GM21447 (cell line): ENCODE measurements at regions not wholly inside any gene's neighbourhood (a gene's known extent, or its start where the extent isn't known, plus 50 kb on each side); places are given as distances from the start of the nearest gene placed in this dataset.

Source experiments
- ATAC-seq: cut with Tn5 transposase; IDR thresholded peaks from one replicate; pipeline ENCODE4 v1.9.1; 2021; ENCODE audit not compliant: unreplicated experiment

DNA sequence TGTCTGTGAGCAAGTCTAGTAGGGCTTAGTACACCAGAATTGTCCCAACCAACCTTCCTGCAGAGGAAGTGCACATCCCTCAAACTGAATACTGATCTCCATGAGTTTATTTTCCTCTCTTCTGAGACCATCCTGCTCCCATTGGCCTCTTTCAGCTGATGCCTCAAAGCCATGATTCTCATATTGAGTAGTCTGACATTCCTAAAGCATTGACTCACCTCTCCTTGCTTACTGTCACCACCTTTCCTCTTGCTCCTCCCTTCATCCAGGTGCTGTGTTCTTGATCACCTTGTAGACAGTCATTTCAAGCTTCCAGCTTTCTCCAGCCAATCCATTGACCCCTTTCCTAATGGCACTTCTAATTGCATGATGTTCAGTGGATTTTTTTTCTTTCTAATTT, 583.7 kb upstream of the USP15 start:
- ATAC-seq = no peak

DNA sequence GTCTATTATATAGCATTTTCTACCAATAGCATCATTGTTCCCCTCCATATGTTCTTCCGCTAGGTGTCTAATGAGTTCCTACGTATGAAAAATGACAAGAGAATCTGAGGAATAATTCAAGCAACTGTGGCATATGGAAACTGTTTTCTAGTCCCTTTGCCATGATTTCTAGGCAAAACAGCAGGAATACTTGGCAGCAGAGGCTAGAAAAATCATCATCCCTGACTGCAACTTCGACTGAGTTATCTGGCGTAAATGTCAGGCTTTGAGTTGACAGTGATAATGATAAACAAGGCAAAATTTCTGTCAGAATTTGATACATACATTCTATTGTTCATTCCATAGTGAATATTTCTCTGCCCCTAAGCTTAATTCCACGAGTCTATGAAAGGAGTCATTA, 572.8 kb upstream of the USP15 start:
- no peak for ATAC-seq

DNA sequence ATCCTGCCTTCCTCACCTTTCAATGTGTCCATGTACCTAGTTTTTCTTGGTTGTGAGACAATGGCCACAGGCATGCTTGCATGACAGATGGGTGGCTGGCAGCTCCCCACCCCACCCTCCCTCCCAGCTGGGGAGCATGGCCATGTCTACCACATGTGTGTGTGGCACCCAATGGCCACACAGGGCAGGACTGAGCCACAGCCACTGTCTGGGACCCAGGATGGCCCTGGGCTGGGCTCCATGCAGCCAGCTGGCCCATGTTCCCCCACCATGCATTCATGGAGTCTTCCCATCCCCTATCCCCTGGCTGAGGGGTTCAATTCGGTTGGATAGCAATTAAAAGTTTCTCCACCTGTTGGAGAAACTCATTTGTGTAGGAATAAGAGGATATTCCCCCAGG, 566.0 kb upstream of the USP15 start:
- no peak for ATAC-seq

DNA sequence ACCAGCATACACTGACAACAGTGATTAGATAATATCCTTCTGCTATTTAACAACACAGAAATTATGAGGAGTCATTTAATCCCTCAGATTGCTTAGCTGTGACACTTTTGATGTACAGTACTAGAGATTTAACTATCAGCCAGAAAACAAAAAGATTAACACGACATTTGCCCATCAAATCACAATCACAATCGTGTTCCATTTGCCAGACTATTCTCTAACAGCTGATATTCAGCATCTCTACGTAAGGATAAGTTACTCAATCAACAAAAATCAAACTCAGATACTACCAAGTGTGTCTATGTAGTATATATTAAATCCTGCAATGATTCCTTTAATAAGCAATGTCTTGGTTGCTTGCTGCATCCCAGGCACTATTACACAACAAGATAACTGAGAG, 558.7 kb upstream of the USP15 start:
- no peak for ATAC-seq

DNA sequence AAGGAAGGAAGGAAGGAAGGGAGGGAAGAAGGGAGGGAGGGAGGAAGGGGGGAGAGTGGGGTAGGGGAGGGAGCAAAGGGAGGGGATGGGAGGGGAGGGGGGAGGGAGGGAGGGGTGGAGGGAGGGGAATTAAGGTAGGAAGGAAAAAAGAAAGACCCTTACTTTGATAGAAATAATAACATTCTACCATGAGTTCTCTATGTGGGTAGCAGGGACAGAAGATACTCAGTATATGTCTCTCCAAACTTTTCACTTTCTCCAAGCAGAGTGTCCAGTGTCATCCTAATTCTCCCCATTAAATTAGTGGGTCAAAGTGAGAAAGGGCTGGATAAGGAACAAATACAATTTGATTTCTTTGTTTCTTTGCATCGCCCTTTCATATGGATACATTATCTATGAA, 553.4 kb upstream of the USP15 start:
- ATAC-seq = no peak

DNA sequence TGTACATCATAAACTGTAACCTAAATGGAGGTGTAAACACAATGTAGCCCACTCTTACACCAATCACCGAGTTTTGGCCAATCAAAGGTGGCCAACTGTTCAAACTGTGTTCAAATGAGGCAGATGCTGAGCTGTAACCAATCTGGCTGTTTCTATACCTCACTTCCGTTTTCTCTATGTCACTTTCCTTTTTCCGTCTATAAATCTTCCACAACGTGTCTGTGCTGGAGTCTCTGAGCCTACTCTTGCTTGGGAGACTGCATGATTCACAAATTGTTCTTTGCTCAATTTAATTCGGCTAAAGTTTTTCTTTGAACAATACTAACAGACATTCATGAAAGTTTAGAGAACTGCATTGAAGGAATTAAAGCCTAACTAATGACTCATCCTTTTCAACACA, 547.1 kb upstream of the USP15 start:
- ATAC-seq = no peak

DNA sequence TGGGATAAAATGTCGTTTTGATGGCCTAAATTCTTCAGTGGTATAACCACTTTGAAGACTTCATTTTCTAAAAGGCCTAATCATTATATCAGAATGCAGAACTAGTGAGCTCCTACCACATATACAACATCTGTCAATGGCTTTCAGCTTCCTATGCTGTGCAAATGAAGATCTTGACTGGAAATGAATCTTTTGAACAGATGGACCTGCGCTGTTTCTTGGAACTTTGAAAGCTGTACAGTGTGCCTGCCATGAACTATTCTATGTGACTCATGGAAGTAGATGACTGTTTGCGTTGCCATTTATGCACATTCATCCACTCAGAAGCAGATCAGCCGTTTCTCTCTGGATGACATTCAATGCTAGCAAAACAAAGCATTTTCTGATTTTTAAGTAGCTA, 542.2 kb upstream of the USP15 start:
- no peak for ATAC-seq

DNA sequence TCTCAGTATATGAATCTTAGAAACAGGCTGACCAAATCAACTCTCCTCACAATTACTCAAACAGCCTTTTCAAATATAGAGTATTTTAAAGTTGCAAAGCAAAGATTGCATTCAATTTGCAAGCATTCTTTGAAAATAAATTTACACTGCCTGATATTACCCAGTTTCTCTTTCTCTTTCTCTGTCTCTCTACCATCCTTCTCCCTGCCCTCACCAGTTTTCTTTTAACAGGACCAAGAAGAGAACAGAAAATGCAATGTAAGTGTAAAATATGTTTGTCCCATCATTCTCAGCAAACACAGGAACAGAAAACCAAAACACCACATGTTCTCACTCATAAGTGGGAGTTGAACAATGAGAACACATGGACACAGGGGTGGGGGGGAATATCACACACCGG, 520.3 kb upstream of the USP15 start:
- no peak for ATAC-seq

DNA sequence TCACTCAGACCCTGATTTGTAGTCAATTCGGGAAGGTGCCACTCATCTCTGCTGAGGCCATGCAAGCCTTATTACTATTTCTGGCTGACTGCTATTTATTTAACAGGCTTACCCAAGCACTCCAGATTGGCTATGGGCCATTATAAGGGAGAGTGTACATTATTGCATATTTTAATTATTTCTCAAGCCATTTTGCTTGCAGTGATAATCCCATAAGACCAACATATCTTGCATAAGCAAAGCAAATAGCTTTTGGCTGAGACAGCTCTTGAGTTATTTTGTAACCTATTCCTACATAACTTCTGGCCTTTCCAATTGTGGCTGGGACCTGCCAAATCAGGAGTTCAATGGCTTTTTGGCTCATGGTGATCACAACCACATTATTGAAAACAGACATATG, 509.6 kb upstream of the USP15 start:
- ATAC-seq = no peak

DNA sequence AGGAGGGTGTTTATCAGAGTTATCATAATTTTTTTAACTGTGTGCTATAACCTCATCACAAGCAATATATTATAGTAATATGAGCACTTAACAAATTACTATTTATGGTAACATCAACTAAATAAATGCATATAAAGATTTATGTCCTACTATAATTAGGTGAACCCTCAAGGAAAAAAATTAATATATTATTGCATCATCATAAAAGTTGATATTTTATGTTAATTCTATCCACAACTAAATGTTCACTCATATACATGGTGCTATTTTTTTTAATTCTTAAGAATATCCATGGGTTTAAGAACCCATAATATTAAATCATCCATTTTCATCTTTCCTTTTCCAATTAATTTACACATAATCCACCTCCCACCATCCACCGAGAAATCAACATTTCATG, 506.0 kb upstream of the USP15 start:
- ATAC-seq = no peak

DNA sequence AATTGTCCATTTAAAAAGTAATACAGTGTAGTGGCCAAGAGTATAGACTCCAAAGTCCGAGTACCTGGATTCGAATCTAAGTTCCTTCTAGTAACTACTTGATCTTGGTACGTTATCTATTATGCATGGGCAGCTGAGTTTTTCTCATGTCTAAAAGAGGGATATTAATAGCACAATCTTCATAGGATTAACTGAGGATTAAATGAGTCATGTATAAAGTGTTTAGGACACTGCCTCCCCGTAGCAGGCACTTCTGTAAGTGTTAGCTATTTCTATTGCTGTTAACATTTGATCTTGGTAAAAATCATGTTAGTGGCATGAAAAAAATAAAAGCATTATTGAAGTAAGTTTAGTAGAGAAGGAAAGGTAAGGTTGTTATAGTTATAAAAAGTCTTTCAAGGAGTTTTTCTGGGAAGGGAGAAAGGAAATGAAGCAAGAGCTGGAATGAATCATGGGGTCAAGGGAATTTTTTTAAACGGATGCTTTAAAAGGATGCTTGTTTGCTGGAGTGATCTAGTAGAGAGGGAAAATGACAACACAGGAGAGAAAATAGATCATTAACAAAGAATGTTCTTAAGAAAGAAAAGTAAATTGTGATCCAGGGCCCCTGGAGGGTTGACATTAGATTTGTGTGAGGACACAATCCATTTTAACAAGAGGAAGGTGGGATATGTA, 502.2 kb upstream of the USP15 start:
- ATAC-seq = no peak

DNA sequence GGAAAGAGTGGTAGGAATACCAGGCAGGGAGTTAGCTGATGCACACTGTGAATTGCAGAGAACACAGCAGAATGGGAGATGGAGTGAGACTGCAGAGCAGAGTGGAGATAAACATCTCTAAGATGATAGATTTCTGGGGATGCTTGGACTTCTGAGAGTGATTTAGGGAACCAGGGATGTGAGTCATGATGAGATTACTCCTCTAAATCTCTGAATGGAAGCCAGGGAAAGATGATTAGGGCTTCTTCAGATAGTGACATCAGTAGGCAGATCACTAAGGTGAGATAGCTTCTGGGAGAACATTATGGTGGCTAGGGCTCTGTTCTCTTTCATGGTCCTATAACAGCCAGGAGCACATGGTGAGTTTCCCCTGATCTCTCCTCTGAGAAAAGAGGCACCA, 501.5 kb upstream of the USP15 start:
- no peak for ATAC-seq

DNA sequence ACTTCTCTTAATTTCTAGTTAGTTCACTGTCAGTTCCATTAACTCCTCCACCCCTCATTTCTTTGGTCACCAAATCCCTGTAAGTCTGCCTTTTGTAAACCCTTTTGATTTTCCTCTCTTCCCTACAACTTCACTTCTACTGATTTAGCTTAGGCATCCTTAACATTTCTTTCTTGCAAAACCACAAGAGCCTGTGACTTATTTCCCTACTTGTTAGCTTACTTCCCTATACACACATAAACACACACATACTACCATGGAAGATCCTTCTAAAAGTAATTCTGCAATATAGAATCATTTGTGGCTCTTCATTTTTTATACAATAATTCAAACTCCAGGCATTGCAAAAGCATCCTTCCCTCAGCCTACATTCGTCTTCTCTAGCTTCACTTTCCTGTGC, 494.3 kb upstream of the USP15 start:
- ATAC-seq = no peak

DNA sequence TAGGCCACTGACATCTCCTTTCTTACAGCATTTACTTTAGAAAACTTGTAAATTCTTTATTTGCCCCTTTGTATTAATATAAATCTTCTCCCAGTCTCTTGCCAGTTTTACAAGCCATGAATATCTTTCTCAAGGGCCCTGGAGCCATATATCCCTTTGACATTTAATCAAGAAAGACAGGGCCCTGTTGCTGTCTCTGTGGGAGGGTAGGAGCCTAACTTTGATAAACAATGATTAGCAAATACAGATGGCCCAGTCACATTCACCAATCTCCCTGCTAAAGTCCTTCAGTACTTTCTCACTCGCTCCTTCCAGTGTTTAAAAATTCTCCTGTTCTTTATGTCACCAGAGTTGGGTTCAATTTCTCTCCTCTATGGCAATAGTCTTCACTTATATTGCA, 479.8 kb upstream of the USP15 start:
- no peak for ATAC-seq

DNA sequence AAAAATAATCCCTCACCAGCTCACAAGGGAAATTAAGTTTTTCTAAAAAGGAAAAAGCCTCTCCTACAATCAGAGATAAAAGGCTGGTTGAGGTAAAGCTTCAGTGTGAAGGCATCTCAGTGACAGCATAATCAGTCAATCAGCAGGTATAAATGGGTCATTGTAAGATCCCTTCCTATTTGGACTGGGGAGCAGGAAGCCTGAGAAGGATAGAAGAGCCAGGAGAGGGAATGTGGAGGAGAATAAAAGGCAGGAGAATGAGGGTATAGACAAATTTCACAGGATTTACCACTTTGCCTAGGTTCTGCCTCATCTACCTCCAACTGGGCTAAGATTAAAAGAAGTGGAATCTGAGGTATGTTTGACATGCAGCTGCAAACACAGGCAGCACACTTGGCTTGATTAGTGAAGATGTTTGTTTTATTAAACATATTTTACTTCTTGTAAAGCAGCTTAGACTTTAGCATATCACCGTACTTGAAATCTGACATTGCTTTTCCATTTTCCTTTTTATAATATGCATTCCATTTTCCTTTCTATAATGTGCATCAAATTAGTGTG, 479.1 kb upstream of the USP15 start:
- ATAC-seq = no peak

DNA sequence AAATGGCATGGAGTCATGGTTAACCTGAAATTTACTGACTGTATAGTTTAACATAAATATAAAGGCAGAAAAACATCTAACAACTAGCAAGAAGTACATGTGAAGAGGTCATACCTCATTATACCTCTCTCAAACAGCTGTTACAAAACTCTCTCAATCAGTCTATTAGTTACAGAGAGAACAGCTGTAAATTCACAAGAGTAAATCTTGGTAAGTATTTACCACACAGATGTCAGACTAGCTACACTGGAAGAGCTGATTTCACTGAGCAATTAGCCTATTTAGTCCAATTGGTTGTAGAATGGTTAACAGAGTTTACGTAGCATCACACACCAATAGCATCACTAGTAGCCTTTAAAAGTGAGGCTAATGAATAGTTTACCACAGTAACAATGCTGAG, 463.4 kb upstream of the USP15 start:
- ATAC-seq = no peak

DNA sequence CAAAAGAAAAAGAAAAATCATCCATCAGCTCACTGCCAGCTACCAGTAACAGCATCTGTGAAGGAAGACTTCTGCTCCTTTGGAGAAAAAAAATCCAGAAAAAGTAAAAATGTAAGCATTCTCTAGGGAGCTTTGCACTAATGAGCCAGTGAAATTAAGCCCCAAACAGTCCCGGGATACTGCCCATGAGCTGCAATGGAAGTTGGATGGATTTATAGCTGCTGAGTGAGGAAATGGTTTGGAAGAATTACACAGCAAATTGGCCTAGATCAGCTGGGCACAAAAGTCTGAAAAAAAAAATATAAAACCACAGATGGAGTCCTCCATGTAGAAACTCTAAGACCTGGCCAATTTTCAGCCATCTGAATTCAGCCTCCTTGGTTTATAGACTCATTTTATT, 462.9 kb upstream of the USP15 start:
- ATAC-seq = no peak

DNA sequence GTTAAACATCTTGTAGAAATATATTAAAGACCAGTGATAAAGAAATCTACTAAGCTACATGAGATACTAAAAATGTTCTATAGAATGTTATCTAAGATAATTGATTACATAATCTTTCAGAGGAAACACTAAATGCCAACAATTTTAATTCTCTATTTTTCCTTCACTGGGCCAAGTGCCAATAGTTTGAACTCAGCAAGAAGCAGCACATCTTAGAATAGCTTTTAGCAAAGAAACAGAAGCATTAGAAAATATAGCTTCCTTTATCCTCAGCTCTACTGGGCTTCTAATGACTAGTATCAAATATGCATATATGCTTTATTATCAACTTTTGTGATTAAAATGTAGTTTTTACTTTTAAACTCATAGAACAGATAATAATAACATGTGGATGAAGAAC, 461.4 kb upstream of the USP15 start:
- no peak for ATAC-seq

DNA sequence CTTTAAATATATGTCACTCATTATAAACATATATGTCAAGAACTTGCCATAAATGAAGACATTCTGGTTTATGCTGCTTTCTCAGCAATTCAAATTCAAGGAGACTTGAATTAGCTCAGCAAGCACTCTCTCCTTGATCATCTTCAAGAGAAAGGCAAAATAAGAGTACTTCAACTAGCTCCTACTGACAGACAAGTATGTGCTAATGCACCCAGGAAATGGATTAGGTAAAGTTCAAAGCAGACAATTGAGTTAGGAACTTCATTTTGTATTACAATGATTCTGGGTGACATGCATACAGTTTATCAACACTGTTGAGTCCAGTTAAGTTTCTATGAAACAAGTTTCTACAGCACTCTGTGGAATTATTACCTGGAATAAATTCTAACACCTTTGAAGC, 455.9 kb upstream of the USP15 start:
- ATAC-seq = no peak

DNA sequence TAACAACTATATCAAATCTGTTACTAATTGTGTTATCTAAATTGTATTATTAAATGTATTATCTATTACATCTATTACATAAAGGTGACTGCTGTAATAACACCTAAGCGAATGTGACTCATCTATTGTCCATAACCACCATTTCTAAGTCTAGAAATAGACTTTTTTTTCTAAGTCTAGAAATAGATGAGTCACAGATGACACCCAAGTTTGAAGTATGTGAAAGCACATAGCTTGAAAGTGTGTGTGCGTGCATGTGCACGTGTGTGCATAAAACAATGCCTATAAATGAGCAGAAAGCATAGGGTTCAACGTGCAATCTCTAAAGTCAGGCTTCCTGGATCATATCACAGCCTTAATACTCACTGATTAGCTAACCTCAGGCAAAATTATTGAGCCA, 451.3 kb upstream of the USP15 start:
- no peak for ATAC-seq

DNA sequence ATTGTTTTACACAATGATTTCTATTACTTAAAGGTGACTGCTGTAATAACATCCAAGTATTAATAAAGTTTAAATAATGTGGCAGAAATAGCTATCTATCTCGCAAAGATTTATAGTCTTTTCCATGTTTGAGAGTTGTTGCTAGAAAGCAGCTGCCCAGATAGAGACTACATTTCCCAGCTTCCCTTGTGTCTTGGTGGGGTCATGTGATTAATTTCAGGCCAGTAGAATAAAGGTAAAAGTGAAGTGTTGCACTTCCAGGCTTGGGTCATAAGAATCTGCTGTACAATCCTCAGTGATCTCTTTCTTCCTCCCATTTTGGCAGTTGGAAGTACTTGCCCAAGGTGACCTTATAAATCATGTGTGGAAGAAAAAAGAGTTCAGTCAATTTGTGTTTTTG, 449.7 kb upstream of the USP15 start:
- no peak for ATAC-seq

DNA sequence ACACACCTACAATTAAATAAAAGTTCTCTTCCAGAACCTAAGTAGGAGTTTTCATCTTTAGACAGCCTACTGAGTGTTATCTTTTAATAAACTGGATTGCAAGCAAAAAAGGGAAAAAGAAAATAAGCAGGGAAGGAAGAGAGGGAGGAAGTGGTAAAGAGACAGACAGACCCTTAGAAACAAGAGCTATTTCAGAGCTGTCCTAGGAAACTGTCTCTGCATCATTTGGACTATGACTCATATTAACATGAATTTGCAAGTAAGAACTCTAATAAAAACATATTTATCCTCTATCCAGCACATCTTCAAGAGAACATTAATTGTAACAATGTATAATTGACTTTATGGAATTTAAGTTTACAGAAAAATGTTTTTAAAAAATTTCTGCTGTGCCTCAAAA, 438.8 kb upstream of the USP15 start:
- ATAC-seq = no peak

DNA sequence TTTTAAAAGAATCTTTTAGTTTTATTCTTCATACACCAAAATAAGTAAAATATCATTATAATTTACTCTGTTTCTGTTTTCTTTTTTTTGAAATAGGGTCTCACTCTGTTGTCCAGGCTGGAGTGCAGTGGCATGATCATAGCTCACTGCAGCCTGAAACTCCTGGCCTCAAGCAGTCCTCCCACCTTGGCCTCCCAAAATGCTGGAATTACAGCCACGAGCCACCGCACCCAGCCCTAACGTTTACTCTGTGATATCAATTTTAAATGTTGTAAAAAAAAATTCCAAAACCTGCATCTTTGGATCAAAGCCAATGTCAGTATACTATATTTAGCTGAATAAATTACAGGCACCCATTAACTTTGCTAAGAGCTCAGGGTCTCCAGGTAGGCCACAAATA, 437.1 kb upstream of the USP15 start:
- ATAC-seq = no peak
